ENCODE measurements at regions not wholly inside any gene's neighbourhood (a gene's known extent, or its start where the extent isn't known, plus 50 kb on each side); places are given as distances from the start of the nearest gene placed in this dataset.

DNA sequence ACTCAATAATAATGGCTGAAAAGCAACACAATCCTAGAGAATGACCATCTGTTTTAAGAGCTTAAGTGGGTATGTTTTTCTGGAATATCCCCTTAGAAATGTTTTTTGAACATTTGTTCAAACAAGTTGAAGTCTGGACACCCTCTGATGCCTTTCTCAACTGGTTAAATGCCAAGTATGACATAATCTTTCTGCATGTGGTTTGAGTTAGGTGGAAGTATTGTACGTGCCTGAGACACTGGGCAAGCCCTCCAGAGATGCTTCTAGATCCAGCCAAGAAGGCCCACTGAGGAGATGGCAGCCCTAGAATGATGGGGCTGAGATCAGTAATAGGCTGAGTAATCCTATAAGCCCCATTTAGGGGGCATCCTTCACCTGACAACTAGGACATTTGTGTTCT, 493.1 kb downstream of the MAGEE1 start:
- TF ChIP-seq EZH2 (IDR thresholded peaks at IDR 0.05; ENCODE audit: low read length): no peak
- TF ChIP-seq, protein P1, sequence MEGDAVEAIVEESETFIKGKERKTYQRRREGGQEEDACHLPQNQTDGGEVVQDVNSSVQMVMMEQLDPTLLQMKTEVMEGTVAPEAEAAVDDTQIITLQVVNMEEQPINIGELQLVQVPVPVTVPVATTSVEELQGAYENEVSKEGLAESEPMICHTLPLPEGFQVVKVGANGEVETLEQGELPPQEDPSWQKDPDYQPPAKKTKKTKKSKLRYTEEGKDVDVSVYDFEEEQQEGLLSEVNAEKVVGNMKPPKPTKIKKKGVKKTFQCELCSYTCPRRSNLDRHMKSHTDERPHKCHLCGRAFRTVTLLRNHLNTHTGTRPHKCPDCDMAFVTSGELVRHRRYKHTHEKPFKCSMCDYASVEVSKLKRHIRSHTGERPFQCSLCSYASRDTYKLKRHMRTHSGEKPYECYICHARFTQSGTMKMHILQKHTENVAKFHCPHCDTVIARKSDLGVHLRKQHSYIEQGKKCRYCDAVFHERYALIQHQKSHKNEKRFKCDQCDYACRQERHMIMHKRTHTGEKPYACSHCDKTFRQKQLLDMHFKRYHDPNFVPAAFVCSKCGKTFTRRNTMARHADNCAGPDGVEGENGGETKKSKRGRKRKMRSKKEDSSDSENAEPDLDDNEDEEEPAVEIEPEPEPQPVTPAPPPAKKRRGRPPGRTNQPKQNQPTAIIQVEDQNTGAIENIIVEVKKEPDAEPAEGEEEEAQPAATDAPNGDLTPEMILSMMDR (optimal IDR thresholded peaks at IDR 0.05 in 1 of 3, IDR thresholded peaks at IDR 0.05 in 1 of 3, conservative IDR thresholded peaks at IDR 0.05 in 1 of 3; ENCODE audit: extremely low read depth in 1 of 3, insufficient read depth in 2 of 3, low read length in 3 of 3): no peak
- no peak for FAIRE-seq

DNA sequence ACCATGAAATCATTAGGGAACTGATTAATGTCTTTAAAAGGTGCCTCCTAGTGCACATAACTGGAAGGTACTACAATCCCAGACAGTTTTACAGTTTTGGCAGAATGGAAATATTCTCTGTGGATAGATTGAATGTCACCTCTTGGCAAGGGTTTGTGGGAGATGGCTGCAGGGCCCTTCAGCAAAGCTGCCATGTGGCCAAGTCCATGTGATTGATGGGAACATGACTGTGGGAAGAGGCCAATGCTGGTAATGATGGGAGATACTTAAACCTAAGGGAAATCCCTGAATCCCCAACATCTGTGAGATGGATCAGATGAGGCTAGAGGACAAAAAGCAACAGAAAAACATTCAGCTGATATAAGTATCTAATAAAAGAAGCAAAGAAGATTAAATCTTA, 493.7 kb downstream of the MAGEE1 start:
- dilution Hi-C loops (cut with MboI; ENCODE audit: extremely low pct_ligation_motif_present, low sequenced_read_pairs): no loop called here
- Histone ChIP-seq H3K79me2 (ENCODE audit: control insufficient read depth, insufficient read depth, low read length) (no peaks in the 10 kb centered on the region), H3K4me1 (ENCODE audit: control insufficient read depth, extremely low read depth, insufficient read depth, low read length) (no peaks in the 10 kb centered on the region), H3K4me3 (ENCODE audit: control insufficient read depth in 2 of 3, extremely low read depth in 1 of 3, insufficient read depth in 2 of 3, low read depth in 1 of 3, low read length in 3 of 3) (no peak overlapping the region), H2AFZ (ENCODE audit: control insufficient read depth, low read length) (no peak overlapping the region), H3K9me1 (ENCODE audit: control insufficient read depth, extremely low read depth, insufficient read depth, low read length) (no peaks in the 10 kb centered on the region), H4K20me1 (ENCODE audit: control insufficient read depth, extremely low read depth, insufficient read depth, low read length) (no peaks in the 10 kb centered on the region), H3K9ac (ENCODE audit: control insufficient read depth, extremely low read depth, insufficient read depth, low read length) (no peak overlapping the region), H3K27ac (ENCODE audit: control insufficient read depth, insufficient read depth, low read length) (no peak overlapping the region), H3K36me3 (ENCODE audit: control insufficient read depth in 2 of 2, extremely low read depth in 1 of 2, insufficient read depth in 2 of 2, low read length in 2 of 2) (no peaks in the 10 kb centered on the region), H3K4me2 (ENCODE audit: control insufficient read depth, extremely low read depth, insufficient read depth, low read depth, low read length) (no peak overlapping the region), H3K27me3 (ENCODE audit: control insufficient read depth, extremely low read depth, insufficient read depth, low read length) (no peaks in the 10 kb centered on the region), H3K9me3 (ENCODE audit: control insufficient read depth, low read depth, low read length) (no peaks in the 10 kb centered on the region)
- FAIRE-seq (no peak), DNase-seq (ENCODE audit: low read depth, low spot score) (no peak)
- TF ChIP-seq EZH2 (IDR thresholded peaks at IDR 0.05; ENCODE audit: low read length): no peak
- TF ChIP-seq, protein P1 (optimal IDR thresholded peaks at IDR 0.05 in 1 of 3, IDR thresholded peaks at IDR 0.05 in 1 of 3, conservative IDR thresholded peaks at IDR 0.05 in 1 of 3; ENCODE audit: extremely low read depth in 1 of 3, insufficient read depth in 2 of 3, low read length in 3 of 3): no peak

More for the DNA sequence above, 493.1 kb downstream of the MAGEE1 start:
- H3K27me3 ChIP-seq (ENCODE audit: control insufficient read depth, extremely low read depth, insufficient read depth, low read length): no peaks in the 10 kb centered on the region
- no peak overlapping the region for H3K27ac ChIP-seq (ENCODE audit: control insufficient read depth, insufficient read depth, low read length)
- no peak overlapping the region for H3K9ac ChIP-seq (ENCODE audit: control insufficient read depth, extremely low read depth, insufficient read depth, low read length)
- H3K9me1 ChIP-seq (ENCODE audit: control insufficient read depth, extremely low read depth, insufficient read depth, low read length): no peaks in the 10 kb centered on the region
- dilution Hi-C loops (cut with MboI; ENCODE audit: extremely low pct_ligation_motif_present, low sequenced_read_pairs): no loop called here
- no peaks in the 10 kb centered on the region for H3K4me1 ChIP-seq (ENCODE audit: control insufficient read depth, extremely low read depth, insufficient read depth, low read length)
- H4K20me1 ChIP-seq (ENCODE audit: control insufficient read depth, extremely low read depth, insufficient read depth, low read length): no peaks in the 10 kb centered on the region
- no peaks in the 10 kb centered on the region for H3K36me3 ChIP-seq (ENCODE audit: control insufficient read depth in 2 of 2, extremely low read depth in 1 of 2, insufficient read depth in 2 of 2, low read length in 2 of 2)
- H3K79me2 ChIP-seq (ENCODE audit: control insufficient read depth, insufficient read depth, low read length): no peaks in the 10 kb centered on the region
- no peak overlapping the region for H2AFZ ChIP-seq (ENCODE audit: control insufficient read depth, low read length)
- DNase-seq (ENCODE audit: low read depth, low spot score): no peak
- H3K9me3 ChIP-seq (ENCODE audit: control insufficient read depth, low read depth, low read length): no peaks in the 10 kb centered on the region
- no peak overlapping the region for H3K4me2 ChIP-seq (ENCODE audit: control insufficient read depth, extremely low read depth, insufficient read depth, low read depth, low read length)
- H3K4me3 ChIP-seq (ENCODE audit: control insufficient read depth in 2 of 3, extremely low read depth in 1 of 3, insufficient read depth in 2 of 3, low read depth in 1 of 3, low read length in 3 of 3): no peak overlapping the region
